Inflammatory macrophage treated with lipopolysaccharide for 4 hours (primary cell): ENCODE measurements at regions not wholly inside any gene's neighbourhood (a gene's known extent, or its start where the extent isn't known, plus 50 kb on each side); places are given as distances from the start of the nearest gene placed in this dataset.
A peak's percentile ranks its signal among the peaks of the same experiment; 100 is the strongest.

ENCODE experiments used
- DNase-seq: peaks from one replicate; pipeline ENCODE4 v3.0.0-alpha.2; 2020

DNA sequence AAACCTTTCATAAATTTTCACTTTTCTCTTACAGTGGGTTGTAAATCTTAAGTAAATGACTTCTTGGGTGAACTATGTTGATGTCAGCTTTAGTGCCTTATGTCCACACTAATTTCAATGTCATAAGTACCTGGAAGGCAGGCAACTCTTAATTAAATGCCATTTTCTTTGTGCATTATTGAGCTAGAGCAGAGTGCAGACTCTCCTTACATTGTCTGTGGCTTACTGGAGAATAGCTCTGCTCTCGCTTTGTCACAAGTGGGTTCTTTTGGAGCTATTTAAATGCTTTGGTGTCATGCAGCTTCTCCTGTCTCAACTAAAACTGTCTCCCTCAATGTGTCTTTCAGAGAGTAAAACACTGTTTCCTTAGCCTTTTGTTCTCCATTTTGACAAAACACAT is 411.6 kb downstream of the STIM2 start:
- no peak for DNase-seq

DNA sequence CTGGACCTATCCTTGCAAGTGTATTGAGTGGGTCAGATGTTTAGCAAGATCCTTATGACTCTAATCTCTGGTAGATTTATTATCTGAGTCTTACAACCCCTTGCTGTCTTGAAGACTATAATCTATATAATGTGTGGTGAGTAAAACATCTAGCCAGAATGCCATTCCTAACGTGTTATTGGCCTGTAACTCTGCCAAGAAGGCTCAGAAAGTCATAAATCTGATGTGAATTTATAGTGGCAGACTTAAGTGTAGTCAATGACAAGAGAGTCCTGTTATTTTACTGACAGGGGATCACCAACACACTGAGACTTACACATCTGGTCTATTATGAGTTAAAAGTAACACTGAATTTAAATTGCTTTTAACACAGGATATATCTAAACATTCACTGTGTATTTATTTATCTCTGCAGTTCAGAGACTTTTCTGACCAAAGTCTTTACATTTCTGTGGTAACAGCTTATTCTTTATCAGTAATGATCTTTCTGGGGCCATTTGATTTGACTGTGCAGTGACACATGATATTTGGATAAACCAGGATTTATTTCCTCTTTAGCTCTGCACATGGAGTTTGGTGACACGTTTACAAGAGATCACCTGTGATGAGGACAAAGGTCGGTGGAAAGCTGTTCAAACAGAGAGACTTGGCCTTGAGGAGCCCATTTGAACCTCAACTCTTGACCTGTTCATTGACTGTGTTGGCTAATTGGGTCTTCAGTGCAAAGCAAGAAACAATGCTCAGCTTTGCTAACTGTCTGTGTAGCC is 415.8 kb downstream of the STIM2 start:
- DNase-seq: no peak

DNA sequence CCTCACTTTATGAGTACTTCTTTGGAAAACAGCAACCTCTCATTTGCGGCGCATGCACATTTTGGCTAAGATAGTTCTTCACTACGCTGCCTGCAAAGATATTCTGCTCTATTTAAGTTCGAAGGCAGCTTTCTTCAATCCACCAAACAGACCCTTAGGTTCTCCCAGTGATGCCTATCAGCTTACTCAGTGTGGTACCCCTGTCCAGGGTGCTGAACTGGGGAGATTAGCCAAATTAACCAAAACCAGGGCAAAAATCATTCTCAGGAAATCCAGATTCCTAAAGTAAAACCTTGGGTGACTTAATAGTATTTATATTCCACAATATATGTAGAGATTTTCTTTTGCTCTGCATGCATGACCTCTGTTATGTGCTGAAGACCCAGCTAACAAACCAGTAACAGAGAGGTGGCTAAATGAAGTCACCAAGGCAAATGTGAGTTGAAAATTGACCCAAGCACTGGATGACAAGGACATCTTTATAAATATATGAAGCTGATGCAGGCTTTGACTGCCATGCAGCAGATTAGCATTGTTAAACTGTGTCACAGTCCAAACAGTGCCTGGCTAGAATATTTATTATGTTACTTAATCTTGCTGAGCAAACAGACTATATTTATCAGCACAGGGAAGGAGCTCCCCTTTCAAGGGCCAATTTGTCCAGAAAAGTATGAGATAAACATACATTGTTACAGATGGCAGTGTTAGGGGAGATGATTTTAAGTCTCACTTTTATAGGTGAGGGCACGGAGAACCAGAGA is 418.2 kb downstream of the STIM2 start:
- DNase-seq: peak; percentile 0

DNA sequence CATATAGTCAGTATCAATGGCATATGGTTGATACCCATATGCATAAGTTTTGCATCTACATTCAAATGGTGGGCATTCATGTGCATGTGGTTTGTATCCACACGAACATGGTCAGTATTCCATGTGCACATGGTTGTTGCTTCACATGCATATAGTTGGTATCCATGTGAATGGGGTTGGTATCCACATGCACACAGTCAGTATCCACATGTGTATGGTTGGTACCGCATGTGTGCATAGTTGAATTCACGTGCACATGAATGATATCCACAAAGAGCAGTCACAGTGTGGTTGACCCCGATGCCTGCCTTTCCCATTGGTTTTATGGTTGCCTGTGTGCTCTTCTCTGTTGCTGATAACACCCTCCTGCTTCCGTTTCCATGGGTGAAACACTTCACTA is 427.9 kb downstream of the STIM2 start:
- no peak for DNase-seq

DNA sequence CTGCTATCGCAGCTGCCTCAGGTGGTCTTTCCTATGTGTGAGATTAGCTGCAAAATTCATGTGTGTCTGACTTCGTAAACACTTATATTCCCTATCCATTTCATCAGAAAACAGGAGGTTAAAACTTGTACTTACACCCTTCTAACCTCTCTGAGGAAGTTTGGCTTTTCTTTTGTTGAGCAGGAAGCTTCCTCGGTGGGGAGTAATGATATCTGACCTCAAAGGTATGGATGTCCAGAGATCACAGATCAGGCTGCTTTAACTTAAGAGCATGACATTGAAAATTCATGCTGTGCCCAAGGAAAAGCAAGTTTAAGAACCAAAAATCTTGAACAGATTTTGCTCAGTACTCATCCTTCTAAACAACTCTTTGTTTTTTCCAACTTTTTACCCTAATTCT is 429.1 kb downstream of the STIM2 start:
- no peak for DNase-seq

DNA sequence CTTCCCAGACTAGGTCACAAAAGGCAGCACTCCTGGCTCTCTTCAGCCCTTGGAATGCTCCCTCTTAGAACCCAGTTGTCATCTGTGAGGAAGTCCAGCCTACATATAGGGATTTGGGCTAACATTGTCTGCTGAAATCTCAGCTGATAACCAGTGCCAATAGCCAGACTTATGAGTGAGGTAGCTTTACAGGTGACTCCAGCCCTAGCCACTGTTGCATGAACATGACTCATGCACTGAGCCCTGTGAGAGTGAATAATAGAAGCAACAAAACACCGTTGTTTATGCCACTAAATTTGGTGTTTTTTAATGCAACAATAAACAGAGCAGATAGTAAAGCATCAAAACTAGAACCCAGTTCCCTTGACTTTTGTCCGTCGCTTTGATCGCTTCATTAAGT is 433.2 kb downstream of the STIM2 start:
- no peak for DNase-seq

DNA sequence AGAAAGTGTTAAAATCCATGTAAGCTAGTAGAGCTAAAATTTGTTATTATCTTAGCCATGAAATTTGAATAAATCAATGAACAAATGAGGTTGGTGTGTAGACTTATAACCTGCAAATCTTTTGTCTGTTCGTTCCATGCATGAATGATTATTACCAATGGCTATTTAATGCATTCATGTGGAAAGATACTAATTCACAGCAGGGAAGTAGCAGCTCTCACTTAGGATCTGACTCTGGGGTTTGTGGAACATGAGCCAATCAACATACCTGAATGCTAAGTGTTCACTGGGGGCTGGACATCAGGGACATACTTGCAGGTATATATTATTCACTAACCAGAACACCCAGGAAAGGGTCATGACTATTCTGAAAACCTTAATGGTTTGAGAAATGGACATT is 444.1 kb downstream of the STIM2 start:
- no peak for DNase-seq

DNA sequence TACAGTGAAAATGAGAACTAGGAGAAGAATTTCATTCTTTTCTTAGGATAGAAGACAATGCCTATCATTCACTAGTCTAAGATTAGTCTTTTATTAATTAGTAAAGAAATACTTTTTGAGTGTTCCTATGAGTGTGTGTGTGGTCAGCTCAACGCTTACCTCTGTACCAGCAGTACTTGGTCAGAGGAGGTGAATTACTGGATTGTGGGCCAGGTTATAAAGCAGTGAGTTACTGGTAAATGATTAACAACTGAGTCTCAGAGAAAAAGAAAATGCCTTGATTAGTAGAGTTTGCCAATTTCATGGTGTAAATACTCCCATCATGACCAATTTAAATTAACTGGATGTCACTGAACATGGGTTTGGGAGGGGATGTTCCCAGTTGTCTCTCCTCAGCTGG is 444.6 kb downstream of the STIM2 start:
- no peak for DNase-seq

DNA sequence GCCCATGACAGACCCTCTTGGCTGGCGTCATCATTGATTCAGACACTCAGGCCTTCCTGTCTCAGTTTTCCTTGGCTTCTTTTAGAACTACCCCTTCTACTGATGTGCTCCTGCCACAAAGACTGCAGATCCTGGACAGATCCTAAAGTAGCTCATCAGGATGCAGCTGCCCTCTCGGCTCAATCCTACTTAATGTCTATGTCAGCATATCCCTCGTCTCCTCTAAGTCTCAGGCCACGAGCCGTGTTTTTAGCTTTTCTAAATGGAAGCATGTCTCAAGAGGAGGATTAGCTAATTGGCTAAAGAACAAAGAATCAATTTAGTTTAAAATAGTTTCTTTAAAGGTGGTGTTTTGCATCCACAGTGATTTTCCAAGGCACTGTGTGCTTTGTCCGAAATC is 447.7 kb downstream of the STIM2 start:
- no peak for DNase-seq

DNA sequence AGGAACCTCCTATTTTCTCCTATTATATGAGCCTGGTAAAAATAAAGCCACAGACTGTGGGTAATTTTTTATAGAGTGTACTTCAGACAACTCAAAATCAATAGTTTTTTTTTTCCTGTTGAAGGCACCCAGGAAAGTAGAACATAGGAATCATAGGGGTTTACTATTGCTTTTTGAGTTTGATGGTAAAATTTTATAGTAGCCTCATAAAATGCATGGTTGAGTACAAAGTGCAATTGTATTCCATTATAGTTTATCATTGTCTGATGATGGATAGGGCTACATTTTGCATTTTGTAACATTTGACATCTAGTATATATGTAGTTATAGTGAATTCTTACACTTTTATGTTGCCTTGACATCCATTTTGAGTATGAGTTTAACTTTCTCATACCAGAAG is 455.0 kb downstream of the STIM2 start:
- no peak for DNase-seq

DNA sequence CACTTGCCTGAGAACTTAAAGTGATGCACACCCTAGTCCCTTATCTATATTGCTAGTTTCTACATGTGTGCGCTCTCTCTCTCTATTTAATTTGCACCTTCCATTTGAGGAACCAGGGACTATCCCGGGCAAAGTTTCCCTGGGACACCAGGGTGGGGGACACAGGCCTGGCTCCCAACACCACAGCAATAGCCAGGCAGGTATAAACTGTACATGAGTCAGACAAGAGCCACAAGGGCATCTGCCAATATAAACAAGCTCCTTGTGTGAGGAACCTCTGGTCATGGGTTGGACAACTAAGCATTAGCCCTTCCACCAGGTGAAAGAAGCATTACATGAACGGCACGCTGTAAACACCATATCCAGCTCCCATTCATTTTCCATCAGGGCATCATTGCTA is 455.5 kb downstream of the STIM2 start:
- DNase-seq: no peak

DNA sequence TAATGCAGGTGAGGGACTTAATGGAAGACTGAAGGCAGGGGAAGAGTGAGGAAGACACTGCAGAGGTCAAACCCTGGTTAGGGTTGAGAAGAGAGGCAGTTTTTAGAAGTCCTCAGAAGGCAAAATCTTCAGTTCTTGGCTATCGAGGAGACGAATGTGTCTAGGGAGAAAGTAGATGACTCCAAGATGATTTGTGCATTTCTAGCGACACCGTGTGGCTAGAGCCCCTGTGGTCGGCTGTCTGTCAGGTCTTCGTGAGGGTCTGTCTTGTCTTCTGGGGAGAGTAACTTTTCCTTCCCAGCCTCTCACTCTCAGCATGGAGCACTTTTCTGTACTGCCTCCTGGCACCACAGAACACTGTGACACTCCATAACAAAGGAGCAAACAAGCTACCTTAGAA is 458.1 kb downstream of the STIM2 start:
- DNase-seq: peak; percentile 2

DNA sequence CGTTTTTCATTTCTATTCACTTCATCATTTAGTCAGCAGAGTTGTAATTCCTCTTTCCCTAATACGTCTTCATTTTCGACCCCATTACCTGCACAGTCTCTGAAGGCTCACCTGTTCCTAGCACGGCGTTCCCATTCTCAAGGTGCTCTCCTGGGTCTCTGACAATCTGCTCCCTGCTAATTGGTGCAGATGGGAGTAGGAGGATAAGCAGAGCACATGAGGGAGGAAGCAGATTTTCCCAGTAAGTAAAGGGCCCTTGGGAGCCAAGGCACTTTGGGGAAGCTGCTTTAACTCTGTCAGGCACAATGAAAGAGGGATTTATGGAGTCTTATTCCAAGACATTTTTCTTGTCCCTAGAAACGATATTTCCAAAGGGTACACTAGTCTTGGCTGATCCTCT is 466.4 kb downstream of the STIM2 start:
- DNase-seq: no peak

DNA sequence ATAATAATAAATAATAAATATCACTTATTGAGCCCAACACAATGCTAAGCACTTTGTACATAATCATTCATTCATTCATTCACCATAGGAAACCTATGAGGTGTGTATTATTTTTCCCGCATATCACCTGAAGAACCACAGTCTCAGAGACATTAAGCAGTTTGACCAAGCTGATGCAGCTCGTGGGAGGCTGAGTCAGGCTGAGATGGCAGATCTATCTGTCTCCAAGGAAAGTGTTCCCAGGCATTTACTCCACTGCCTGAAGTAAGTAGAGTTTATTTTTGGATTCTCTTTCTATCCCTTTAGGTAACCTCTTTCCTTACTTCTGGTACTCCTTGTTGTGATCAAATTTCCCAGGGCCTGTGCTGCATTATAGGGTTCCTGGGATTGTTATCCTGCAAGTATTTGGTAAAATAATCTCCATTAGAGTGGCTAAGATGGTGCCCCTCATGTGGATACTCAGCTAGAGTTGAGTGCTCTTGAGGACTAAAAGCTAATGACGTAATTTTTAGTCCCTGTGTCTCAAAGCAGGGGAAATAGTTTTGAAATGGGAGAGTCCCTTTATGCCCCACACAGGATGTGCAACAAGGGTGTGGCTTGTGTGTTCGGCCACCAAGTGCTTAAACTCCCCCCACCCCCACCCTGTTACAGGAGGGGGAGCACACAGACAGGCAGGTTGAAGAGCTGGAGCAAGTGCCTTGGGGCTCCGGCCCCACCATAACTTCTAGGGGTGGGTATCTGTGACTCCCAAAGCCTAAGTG is 467.0 kb downstream of the STIM2 start:
- peak; percentile 54 for DNase-seq

DNA sequence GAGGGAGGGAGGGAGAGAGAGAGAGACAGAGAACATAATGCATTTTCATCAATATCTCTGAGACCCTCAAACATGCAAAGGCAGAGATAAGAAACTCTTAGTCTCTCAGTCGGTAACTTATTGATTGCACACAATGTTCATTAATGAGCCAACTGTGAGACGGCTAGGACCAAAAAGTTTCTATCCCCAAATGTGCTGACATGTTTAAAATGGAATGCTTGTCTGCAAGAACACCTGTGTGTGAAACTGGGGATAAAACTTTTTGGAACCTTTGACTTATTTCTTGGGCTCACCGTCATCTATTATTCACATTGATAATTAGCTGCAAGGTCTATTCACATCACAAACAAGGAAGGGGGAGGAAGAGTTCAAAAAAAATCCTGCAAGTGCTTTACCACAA is 477.9 kb downstream of the STIM2 start:
- DNase-seq: no peak

DNA sequence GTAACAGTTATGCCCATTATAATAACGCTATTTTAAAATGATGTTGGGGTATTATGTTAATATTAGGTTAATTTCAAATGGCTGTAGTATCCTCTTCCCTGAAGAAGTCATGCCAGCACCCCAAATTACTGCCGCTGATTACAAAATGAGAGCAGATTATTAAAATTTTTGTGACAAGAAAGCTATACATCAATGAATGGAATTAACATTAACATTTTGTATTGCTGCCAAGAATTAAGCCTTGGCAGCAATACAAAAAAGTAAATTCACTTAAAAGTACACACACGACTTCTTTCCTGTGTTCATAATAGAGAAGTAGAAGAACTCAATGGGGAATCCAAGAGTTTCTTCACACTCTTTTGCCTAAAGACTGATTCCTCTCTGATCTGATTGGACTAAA is 482.8 kb downstream of the STIM2 start:
- DNase-seq: no peak

DNA sequence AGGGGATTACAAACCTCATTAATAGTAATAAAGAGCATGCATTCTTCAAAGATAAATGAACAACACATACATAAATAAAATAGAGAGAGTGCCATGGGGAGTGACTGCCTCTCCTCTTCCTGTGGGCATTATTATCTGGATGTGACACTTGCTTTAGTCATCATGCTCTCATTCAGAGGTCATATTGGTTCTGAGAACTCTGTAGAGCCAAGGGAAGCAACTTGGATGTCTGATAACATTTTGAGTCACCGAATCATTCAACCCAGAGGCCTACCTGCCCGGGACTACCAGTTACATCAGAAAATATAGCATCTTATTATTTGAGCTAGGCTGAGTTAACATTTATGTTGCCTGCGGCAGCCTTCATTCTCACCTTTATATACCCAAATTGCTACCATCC is 489.5 kb downstream of the STIM2 start:
- no peak for DNase-seq

DNA sequence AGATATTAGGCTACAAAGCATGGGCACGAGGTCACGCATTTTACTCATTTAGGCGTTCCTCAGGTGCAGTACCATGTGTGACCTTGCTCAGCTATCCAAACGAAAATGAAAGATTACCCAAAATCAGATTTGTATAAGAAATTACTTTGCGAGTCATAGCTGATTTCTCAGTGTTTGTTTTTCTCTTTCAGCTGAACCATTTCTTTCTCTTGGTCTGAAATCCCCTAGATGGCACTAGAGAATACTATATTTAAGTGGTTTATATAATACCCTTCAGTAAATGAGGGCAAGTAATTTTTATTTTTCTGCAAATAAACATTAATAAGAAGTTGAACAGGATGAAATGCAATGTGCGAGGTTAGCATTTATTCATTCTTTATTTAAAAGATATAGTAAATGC is 496.6 kb downstream of the STIM2 start:
- no peak for DNase-seq

DNA sequence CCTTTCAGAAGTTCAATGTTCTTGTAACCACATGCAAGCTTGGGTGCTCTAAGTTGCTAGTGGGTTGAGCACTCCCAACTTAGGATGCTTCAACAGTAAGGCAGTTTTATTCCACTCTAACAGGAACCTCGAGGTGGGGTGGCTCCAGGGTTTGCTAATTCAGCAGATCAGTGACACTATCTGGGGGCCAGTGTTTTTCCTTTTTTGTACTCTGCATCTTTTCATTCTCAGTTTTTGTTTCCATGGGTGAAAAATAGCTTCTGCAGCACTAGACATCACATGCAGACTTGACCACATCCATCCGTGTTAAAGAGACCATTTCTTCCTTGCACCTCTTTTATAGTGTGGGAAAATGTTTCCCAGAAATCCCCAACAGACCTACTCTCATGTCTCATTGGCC is 497.6 kb downstream of the STIM2 start:
- no peak for DNase-seq

DNA sequence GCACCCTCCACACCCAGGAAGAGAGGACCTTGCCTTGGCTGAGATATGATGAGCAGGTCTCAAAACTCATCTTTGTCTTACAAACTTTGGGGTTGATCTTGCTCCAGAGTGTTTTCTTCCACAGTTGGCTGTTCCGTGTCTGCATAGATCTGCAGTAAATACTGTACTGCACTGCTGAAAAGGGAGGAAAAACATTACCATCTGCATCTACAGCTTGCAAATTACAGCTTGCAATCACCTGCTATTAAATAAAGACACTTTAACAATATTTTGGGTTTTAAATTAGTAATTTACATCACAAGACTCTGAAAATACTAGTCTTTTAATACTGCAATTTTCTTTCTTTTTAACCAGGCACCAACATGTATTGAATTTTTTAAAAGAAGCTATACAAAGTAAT is 499.5 kb downstream of the STIM2 start:
- DNase-seq: no peak

DNA sequence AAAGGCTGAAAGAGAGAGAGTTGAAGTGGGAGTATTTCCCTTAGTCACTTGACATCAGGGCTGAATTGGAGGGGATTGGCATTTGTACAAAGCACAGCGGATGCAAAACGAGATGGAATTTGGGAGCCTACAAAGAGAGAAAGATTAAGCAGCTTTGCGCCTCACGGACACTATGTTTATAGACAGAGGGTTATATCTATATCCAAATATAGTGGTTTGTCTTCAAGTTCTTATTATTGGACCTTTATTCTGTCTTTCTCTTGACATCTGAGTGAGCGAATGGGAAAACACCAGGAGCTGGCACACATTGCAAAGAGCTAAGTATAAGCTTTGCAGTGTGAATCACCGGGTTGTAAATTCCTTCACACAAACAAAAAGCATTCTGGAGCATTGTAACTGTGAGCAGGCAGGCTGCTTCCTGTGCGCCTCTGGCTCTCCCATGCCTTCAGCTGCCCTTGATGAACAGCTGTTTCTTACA is 500.2 kb downstream of the STIM2 start:
- DNase-seq: no peak

DNA sequence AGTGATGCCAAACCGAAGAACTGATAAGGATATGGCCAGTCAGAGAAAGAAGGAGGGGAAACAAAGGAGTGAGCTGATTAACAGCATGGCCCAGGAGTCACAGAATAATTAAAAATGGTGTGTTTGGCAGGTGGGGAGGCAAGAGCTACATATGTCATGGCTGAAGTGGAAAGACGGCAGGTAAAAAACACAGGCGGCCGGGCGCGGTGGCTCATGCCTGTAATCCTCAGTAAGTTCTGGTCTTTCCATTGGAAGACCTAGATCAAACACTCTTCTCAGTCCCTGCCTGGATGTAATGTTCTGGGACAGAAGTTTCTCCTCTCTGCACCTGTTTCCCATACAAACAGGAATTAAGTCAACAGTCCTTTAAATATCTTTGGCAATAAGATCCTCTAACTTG is 503.9 kb downstream of the STIM2 start:
- no peak for DNase-seq

DNA sequence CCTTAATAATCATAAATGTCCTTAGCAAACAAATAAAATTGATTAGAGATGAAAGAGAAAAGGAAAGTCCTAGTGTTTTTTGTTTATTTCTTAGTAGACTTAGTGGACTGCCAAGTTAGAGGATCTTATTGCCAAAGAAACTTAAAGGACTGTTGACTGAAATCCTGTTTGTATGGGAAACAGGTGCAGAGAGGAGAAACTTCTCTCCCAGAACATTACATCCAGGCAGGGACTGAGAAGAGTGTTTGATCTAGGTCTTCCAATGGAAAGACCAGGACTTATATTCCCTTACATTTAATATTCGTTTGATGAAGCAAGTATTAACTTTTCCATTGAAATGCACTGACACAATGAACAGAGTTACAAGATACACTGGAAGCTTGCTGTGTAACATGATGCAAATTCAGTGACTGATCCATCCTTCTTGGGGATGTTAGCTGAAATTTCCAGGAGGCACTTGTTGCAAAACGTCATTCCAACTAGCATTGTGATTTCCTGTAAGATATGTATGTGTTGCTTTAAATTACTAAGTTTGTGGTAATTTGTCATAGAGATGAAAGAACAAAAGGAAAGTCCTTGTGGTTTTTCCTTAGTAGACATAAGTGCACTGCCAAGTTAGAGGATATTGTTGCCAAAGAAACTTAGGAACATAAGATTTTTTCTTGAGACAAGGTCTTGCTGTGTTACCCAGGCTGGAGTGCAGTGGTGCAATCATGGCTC is 505.6 kb downstream of the STIM2 start:
- DNase-seq: no peak
